NCI-H2081 treated with DMSO at 0.1 percent for 48 hours (cell line): ENCODE measurements at regions not wholly inside any gene's neighbourhood (a gene's known extent, or its start where the extent isn't known, plus 50 kb on each side); places are given as distances from the start of the nearest gene placed in this dataset.
"Not testable (repeated sequence)": the region's sequence is repeated elsewhere in the genome, so short reads cannot be mapped to it uniquely, and the experiment has no call there.

Source experiments
- DNase-seq: peaks from one replicate; lab custom pipeline; 2025; lab: John Stamatoyannopoulos, UW

DNA sequence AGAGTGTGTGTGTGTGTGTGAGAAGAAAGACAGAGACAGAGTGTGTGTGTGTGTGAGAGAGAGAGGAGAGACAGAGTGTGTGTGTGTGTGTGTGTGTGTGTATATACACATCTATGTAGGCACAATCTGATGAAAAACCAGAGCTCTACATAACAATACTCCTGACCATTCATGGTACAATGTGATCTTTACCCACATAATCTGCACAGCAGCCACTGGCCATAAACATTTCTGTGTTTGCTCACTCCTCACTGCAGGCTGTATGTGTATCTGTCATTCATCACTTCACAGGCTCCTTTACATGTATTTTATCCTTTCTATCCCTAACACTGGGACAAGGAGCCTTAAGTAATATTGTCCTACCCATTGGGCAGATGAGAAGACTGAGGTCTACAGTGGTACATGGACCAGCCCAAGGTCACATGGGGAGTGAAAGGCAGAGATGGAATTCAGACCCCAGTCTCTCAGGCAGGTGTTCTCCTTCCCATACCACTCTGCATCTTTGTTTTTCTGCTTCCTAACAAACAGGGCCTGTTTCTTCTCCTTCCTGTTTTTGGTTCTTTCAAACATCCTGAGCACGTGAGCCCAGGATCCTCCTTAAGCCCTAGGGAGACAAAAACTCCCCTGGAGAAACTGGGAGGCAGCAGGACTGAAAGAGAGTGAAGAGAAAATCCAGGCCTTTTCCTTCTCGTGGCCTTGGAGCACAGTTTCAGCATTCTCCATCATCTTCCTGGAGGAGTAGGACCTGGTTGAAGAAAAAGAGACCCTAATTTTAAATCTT, 201.7 kb upstream of the MSX2 start:
- DNase-seq: no peak

DNA sequence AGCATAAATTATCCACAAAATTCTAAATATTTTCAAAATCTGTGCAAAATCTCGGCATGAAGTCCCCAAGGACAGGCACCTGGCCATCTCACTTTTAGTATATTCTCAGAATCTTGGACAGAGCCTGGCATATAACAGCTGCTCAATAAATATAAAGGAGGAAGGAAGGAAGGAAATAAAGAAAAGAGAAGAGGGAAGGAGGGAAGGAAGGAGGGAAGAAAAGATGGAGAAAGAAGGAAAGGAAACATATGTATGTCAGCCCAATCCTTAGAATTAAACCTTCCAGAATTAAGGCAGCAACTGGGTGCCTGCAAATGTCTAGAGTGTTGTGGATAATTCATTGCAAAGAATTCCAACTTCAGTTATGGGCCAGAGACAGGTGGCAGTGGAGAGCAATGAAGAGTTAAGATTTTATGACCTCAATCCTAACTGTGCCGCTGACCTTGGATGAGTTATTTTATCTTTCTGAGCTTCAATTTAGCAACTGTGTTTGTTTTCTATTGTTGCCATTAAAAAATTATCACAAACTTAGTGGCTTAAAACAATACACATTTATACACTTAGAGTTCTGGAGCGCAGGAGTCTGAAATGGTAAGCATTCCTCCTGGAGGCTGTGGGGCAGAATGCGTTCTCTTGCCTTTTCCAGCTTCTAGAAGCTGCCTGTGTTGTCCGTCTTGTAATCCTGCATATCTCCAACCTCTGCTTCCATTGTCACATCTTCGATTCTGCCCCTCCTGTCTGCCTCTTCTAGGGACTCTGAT, 200.9 kb upstream of the MSX2 start:
- no peak for DNase-seq

DNA sequence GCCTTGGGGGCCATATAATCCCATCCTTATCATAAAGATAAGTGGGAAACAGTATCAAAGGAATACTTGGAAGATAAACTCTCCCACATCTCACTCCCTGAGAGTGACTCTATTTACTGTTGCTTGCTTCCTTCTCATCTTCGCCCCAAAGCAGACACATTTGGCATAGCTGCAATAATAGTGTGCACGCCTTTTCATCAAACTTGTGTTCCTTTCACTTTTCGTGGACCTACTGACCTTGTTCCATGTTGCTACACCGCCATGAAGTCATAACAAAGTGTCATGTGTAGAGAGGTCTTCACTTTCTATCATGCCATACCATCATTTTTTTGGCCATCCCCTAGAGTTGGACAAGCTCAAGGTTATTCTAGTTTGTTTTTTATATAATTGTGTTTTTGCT, 200.0 kb upstream of the MSX2 start:
- DNase-seq: no peak

DNA sequence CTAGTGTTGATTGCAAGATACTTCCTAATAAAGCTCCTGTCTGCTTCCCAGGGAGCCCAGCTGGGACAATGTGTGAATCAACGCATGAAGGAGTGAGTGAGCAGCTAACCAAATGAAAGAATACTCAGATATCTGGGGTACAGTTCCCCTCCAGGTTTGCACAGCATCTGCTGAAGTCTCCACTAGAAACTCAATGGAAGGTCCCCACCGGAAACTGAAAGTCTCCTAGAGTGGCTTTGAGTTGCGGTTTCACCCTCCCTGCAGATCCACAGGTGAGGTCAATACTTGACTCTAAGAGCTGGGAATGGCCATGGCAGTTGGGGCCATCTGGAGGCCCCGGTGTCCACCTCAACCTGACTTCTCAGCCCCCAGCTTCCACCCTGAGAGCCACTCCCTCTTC, 198.2 kb upstream of the MSX2 start:
- no peak for DNase-seq

DNA sequence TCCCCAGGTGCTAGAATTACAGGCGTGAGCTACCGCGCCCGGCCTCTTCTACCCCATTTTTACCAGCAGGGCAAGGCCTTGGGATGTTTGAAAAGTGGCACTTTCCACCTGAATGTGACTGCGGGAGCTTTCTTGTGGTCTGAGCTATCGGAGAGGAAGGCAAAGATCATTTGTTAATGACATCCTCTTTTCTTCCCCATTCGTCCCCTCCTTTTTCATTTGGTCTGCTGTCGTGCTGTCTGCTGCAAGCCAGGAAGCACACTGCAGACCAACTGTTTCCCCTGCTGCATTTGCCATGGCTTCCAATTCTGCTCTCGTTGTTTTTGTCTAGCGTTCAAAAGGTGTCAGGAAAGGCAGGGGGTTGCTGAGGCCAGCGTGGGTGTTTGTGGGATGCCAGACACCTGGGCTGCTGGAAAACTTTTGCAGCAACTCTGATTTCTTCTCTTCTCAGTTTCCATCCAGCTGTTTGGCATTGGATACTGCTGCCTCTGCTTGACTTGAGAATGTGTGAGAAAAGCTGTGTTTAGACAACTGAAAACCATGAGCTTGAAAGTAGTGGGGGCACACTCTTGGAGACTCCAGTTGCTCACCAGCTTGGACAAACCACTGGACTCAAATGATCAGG, 196.4 kb upstream of the MSX2 start:
- DNase-seq: no peak

DNA sequence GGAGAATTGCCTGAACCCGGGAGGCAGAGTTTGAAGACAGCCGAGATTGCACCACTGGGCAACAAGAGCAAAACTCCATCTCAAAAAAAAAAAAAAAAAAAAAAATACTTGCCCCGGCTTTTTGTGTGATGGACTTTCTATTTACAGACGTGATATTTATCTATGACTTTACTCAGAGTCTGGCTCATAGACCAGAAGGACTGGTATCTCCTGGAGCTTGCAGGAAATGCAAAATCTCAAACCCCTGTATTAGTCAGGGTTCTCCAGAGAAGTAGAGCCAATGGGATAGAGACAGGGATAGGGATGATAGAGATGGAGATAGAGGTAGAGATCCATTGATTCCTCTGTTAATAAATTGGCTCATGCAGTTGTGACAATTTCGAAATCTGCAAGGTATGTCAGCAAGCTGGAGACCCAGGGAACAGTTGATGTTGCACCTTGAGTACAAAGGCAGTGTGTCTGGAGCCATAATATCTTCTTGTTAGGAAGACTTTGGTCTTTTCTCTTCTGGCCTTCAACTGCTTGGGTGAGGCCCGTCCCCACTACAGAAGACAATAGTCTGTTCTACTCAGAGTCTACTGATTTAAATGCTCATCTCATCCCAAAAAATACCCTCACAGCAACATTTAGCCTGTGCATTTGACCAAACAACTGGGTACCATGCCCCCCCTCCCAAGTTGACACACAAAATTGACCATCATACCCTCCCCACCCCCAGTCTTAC, 195.4 kb upstream of the MSX2 start:
- DNase-seq: no peak

DNA sequence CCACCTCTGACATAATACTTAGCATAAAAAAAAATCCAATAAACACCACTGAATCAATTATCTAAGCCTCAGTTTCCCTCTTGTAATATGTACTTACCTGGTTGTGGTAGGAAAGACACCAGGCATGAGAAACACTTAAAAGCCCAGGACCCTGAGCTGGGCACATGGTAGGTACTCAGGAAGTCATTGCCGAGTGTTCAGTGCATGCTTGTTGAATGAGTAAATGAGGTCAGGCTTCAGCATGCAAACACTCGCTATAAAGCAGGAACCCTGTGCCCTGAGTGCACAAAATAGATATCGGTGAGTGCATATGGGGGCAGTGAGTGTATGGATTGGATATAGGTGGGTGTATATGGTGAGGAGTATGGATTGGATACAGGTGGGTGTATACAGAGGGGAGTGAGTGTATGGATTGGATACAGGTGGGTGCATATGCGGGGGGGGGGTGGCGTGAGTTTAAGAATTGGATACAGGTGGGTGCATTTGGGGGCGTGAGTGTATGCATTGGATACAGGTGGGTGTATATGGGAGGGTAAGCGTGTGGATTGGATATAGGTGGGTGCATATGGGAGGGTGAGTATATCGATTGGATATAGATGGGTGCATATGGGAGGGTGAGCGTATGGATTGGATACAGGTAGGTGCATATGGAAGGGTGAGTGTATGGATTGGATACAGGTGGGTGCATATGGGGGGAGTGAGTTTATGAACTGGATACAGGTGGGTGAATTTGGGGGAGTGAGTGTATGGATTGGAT, 194.3 kb upstream of the MSX2 start:
- DNase-seq: no peak

DNA sequence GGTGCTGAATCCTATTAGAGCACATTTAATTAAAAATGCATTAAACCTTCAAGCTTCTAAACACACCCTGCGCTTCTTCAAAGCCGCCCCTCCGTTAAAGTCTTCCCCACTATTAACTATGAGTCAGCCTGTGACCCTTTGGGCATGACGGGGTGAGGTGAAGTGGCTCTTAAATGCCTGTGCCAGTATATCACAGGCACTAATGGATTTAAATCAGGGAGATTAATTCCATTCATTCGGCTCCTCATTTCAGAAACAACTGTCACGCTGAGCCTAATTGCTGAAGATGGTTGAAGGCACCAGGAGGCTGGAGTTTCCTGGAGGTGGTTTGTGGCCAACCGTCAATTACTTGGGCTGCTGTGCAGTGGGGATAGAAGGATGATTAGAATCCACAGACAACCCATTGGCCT, 192.6 kb upstream of the MSX2 start:
- DNase-seq: no peak

DNA sequence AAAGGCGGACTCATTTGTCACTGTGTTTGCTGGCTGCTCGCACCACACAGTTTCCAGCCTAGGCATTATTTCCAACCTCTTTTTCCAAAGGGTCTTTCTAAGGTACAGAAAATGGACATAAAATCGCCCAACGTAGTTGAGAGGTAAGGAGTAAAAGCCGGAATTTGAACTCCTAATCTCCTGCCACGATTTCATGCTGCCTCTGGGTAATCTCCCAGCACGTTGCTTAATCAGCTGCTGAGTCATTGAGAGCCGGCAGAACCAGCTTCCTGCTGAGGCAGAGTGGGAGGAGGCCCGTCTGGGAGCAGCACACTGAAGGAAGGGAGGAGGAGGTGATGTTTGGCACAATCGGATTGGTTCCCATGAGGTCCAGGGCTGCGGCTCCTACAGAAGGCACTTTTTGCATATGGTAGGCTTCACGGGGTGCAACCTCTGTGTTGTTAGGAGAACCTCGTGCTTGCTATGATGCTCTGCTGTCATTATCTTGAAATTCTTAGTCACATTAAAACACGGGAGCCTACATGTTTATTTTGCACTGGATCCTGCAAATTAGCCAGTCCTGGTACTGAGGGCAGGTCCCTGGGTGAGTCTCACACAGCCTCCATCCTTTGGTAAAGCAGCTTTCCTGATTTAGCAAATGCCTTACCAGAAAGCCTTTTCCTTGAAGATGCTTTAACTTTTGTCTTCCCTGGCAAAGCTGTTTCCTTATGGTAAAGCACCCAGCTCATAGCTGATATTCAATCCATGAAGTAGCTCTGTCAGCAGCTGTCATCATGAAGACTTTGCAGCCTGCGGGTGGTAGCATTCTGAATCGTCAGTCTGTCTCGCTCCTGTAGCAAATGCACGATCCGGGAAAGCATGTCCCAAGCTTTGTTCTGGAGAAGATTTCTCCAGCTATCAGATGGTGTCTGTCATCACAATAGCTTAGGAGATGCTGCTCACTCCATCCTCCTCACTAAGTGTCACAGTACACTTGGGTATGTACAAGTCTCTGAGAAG, 191.6 kb upstream of the MSX2 start:
- DNase-seq: no peak

DNA sequence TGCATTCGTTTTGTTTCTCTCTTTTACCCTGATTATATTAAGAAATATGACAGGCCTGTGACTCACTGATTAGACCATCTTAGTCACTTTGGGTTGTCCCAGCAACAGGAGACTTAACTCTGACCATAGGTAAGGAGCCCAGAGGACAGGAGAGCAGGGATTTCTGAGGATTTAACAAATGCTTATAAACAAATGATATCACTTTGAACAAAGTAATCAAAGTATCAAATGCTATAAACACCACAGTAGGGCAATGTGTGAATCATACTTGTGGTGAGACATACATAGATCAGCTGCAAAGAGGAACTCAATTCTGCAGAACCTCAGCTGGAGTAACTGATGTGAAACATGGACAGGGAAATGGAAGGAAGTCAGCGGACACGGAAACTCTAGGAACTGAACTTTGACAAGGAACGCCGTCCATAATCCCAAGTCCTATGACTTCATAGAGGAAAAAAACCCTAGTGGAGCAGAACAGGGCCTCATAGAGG, 190.6 kb upstream of the MSX2 start:
- no peak for DNase-seq

DNA sequence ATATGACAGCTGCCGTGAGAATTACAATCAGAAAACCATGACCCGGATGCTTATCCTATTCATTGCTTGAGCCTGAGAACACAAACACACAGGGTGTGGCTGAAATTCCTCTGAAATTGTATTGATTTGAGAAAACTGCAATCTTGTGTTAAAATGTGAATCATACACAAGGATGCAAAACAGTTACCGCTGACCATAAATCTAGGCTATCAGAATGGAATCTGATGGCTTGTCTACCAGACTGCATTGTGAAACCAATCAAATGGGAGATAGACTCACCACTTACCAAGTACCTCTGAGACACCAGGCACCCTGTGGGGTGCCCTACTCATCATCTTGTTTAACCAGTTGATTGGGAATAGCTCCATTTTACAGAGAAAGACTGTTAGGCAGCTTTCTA, 188.7 kb upstream of the MSX2 start:
- DNase-seq: no peak

DNA sequence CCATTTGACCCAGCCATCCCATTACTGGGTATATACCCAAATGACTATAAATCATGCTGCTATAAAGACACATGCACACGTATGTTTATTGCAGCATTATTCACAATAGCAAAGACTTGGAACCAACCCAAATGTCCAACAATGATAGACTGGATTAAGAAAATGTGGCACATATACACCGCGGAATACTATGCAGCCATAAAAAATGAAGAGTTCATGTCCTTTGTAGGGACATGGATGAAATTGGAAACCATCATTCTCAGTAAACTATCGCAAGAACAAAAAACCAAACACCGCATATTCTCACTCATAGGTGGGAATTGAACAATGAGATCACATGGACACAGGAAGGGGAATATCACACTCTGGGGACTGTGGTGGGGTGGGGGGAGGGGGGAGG, 184.6 kb upstream of the MSX2 start:
- not testable (repeated sequence) for DNase-seq

DNA sequence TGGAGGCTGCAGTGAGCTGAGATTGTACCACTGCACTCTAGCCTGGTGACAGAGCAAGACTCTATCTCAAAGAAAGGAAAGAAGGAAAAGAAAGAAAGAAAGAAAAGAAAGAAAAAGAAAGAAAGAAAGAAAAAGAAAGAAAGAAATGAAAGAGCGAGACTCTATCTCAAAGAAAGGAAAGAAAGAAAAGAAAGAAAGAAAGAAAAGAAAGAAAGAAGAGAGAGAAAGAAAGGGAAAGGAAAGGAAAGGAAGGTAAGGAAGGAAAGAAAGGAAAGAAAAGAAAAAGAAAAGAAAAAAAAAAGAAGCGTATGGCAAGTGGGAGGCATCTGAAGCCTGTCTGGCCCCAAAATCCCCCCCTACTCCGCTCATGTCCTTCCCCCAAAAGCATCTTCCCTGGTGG, 182.3 kb upstream of the MSX2 start:
- DNase-seq: no peak

DNA sequence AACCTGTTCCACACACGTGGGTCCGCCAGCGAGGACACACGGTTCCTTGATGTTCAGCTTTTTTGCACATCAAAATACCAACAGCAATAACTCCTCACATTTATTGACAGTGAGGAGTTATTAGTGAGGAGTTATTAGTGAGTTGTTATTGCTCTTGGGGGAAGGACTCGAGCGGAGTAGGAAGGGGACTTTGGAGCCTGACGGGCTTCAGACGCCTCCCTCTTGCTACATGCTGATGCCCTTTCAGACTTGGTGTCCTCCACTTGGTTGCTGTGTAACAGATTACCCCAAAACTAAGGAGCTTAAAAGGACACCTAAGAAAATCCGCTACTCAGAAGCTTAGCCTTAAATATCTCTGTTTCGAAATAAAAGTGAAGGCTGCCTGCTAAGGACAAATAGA, 181.9 kb upstream of the MSX2 start:
- no peak for DNase-seq

DNA sequence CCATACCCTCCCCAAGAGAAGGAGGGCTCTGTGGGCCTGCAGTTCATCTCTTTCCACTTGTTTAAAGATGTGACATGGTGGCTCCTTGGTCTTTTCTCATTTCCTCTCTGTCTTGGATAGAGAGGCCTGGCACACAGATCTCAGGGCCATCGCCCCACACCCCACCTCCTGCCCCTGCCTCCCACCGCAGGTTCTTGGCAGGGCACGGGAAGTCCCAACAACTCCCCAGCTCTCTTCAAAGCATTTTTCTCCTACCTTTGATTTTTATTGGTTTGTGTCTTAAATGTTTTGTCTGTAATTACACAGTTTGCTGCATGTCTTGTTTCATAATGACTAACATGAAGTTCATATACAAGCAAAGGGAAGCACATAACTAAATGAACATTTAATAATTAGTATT, 178.5 kb upstream of the MSX2 start:
- no peak for DNase-seq

DNA sequence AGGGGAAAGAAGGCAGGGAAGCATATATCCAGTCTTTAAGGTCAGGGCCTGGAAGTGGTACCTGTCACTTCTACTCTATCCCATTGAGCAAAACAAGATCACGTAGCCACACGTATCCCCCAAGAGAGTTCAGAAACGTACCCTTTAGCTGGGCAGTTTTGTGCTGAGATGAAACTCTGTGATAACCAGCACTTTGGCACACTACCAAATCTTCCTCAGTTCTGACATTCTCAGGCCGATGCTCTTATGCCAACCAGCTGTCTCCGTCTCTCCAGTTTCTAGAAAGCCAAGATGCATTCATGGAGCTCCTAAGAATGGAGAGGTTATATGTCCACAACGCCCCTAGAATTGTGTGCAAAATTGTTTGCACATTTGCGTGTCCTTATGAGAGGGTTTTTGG, 176.6 kb upstream of the MSX2 start:
- no peak for DNase-seq

DNA sequence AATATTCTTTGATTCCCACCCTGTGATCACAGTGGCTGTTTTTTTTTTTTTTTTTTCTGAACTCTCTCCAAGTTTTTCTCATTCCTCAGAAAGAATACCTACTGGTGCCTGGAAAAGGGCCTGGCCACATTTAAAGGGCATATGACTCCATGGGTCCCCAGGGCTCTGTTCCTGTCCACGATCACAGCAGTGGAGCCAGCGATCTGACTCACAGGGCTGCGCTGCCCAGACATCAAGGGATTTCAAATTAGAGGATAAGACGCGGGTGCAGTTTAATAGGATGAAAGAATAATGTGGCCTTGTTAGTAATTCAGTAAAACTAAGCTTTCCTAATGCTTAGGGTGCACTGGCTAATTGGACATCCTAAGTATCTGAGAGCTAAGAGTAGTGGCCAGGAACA, 175.1 kb upstream of the MSX2 start:
- no peak for DNase-seq

DNA sequence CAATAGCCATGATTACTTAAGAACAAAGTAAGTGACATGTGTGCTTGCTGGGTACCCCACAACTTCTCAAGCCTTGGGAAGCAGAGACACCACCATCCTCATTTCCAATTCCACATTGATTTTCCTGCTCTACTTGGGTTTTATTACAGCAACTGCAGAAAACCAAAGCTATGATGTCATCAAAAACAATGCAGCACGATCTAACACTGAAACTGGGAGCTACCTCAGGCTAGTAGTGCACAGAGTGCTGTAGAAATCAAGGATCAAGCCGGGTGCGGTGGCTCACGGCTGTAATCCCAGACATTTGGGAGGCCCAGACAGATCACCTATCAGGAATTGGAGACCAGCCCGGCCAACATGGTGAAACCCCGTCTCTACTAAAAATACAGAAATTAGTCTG, 174.4 kb upstream of the MSX2 start:
- no peak for DNase-seq

DNA sequence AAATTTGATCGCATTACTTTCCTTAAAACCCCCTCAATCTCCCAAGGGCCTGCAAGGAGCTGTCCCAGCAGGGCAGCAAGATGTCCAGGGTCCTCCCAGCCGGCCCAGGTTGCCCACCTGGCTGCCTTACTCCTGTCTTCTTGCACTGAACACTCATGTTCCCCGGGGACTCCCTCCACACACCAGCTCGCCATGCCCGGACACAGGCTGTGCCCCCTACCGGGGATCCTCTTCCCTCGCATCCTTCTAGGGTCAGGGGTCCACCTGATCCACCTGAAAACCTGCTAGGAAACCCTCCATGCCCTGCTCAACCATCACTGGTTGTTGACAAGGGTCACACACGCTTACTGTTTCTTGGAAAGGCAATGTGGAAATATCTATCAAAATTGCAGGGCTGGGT, 172.0 kb upstream of the MSX2 start:
- DNase-seq: no peak

DNA sequence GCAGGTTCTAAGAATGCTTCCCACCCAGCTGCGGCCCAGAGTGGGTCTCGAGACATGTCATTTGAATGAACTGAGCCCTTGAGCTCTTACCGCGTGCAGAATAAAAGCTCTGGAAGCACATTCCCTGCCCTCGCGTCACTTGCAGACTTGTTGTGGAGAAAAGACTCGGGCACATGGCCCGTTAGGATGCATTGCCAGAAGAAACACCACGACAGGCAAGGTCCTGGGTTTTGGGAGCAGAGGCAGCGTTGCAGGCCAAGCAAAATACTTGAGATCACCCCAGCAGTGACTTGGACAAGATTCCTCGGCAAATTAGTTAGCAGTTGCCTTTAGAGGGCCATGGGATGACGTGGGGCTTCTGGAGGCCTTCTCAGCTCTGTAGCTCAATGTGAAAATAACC, 170.8 kb upstream of the MSX2 start:
- DNase-seq: no peak
